B cell (primary cell): ENCODE measurements at regions not wholly inside any gene's neighbourhood (a gene's known extent, or its start where the extent isn't known, plus 50 kb on each side); places are given as distances from the start of the nearest gene placed in this dataset.

ENCODE experiments used
- ATAC-seq: fragments of 200-7000 bp; cut with Tn5 transposase; one replicate; pipeline ENCODE4 v1.10.0; 2021; ENCODE audit warnings: low read depth, mild to moderate bottlenecking, moderate number of reproducible peaks, moderate library complexity
- CTCF ChIA-PET: fragments of 350-600 bp; sonication (Branson Sonifier 250); formaldehyde crosslinking; loops from one replicate; lab custom pipeline; 2021; ENCODE audit warnings: antibody characterized with exemption, inconsistent platforms; lab: Charles Lee
- POLR2A ChIA-PET: fragments of 350-600 bp; sonication (Branson Sonifier 250); formaldehyde crosslinking; loops from one replicate; lab custom pipeline; 2021; ENCODE audit warnings: antibody characterized with exemption; lab: Charles Lee
- DNase-seq: peaks from one replicate; pipeline ENCODE4 v3.0.0; 2013
- H2AFZ ChIP-seq: 2 replicates; pipeline ENCODE4 v1.6.1; 2012; ENCODE audit warnings: mild to moderate bottlenecking, low read depth, low read length; ENCODE audit not compliant: insufficient read depth, poor library complexity, severe bottlenecking
- H3K27ac ChIP-seq, 2 donors: 1 replicate in 1 of 2; 2 replicates in 1 of 2; pipeline ENCODE4 v1.5.1; 2012 to 2013; ENCODE audit warnings: low read length in 2 of 2, mild to moderate bottlenecking in 2 of 2, moderate library complexity in 1 of 2
- H3K27me3 ChIP-seq, 4 experiments: fragments of 200-600 bp in 1 of 4; sonication (generic) in 1 of 4; replicated peaks in 1 of 4; 1 replicate in 2 of 4; 2 replicates in 2 of 4; pipeline versions ENCODE4 v1.6.1 to v1.7.0; 2013 to 2016; ENCODE audit warnings: low read length in 3 of 4, mild to moderate bottlenecking in 2 of 4, mixed read lengths in 1 of 4, moderate library complexity in 1 of 4; ENCODE audit not compliant: insufficient read depth in 4 of 4, control insufficient read depth in 3 of 4; ENCODE audit errors: control extremely low read depth in 1 of 4
- H3K36me3 ChIP-seq, 2 experiments: replicated peaks in 1 of 2; 1 replicate in 1 of 2; 2 replicates in 1 of 2; pipeline versions ENCODE4 v1.6.1 to v1.7.1; 2013; ENCODE audit warnings: low read length in 1 of 2; ENCODE audit not compliant: insufficient read depth in 2 of 2, control insufficient read depth in 1 of 2; ENCODE audit errors: control extremely low read depth in 1 of 2, extremely low read depth in 1 of 2
- H3K4me1 ChIP-seq, 2 donors: fragments of 200-600 bp in 1 of 2; sonication (generic) in 1 of 2; 1 replicate in 1 of 2; 2 replicates in 1 of 2; pipeline versions ENCODE4 v1.5.1 to v1.6.1; 2013 to 2017; ENCODE audit warnings: low read length in 2 of 2; ENCODE audit not compliant: control insufficient read depth in 2 of 2, insufficient read depth in 2 of 2
- H3K4me2 ChIP-seq: replicated peaks from 2 replicates; pipeline ENCODE3; 2012; ENCODE audit warnings: mild to moderate bottlenecking, low read depth, low read length; ENCODE audit not compliant: poor library complexity, severe bottlenecking
- H3K4me3 ChIP-seq, 5 experiments: fragments of 200-600 bp in 1 of 5; sonication (generic) in 1 of 5; 1 replicate in 3 of 5; 2 replicates in 2 of 5; pipeline versions ENCODE4 v1.5.1 to v1.7.0; 2011 to 2016; ENCODE audit warnings: low read length in 4 of 5, mild to moderate bottlenecking in 4 of 5, low read depth in 2 of 5, control low read depth in 1 of 5, moderate library complexity in 1 of 5; ENCODE audit not compliant: insufficient read depth in 1 of 5; ENCODE audit errors: control extremely low read depth in 1 of 5, extremely low read depth in 1 of 5
- H3K79me2 ChIP-seq: fragments of 200-600 bp; sonication (generic); one replicate; pipeline ENCODE4 v1.6.0; 2016; ENCODE audit warnings: low read length; ENCODE audit not compliant: control insufficient read depth, insufficient read depth
- H3K9ac ChIP-seq: fragments of 200-600 bp; sonication (generic); 2 replicates; pipeline ENCODE4 v1.6.1; 2017; ENCODE audit warnings: mild to moderate bottlenecking, low read length, moderate library complexity
- H3K9me3 ChIP-seq, 3 donors: one replicate each; pipeline versions ENCODE4 v1.6.1 to v1.7.1; 2013; ENCODE audit warnings: low read length in 2 of 3; ENCODE audit not compliant: control insufficient read depth in 2 of 3, insufficient read depth in 1 of 3; ENCODE audit errors: control extremely low read depth in 1 of 3
- H4K20me1 ChIP-seq: 2 replicates; pipeline ENCODE4 v1.6.0; 2012; ENCODE audit warnings: mild to moderate bottlenecking, low read length; ENCODE audit not compliant: insufficient read depth, control insufficient read depth, poor library complexity, severe bottlenecking
- H3K27ac Mint-ChIP-seq: one replicate; pipeline ENCODE4 v1.8.0; 2021; ENCODE audit warnings: mixed read lengths
- H3K27me3 Mint-ChIP-seq: one replicate; pipeline ENCODE4 v1.8.0; 2021; ENCODE audit warnings: mixed read lengths
- H3K4me1 Mint-ChIP-seq: one replicate; pipeline ENCODE4 v1.8.0; 2021; ENCODE audit warnings: mixed read lengths
- H3K4me3 Mint-ChIP-seq: one replicate; pipeline ENCODE4 v1.8.0; 2021; ENCODE audit warnings: mixed read lengths
- H3K9me3 Mint-ChIP-seq: one replicate; pipeline ENCODE4 v1.8.0; 2022; ENCODE audit warnings: mixed read lengths; ENCODE audit not compliant: insufficient read depth
- EZH2 ChIP-seq: IDR thresholded peaks from 2 replicates; pipeline ENCODE4 v1.6.1; 2012; ENCODE audit warnings: borderline replicate concordance, low read depth, mild to moderate bottlenecking, moderate library complexity, low read length; ENCODE audit not compliant: insufficient read depth, poor library complexity, severe bottlenecking
- WGBS: methylation state at CpG from one replicate; pipeline ENCODE4 v1.1.5; 2013; ENCODE audit warnings: missing lambda C conversion rate; ENCODE audit not compliant: insufficient coverage; 5-methylcytosine and 5-hydroxymethylcytosine counted together
- intact Hi-C: fragments of 100-400 bp; cut with micrococcal nuclease; formaldehyde crosslinking; loops from one replicate; pipeline ENCODE4 v1.10.0; 2022
- TF ChIP-seq, protein P1 (sequence below): fragments of 200-600 bp; IDR thresholded peaks from one replicate; pipeline ENCODE4 v1.8.0; 2022; ENCODE audit warnings: antibody characterized with exemption, mild to moderate bottlenecking

GRCh38 chr2:129727286-129727685 lies 252.2 kb upstream of the RAB6C start:
- Histone ChIP-seq H4K20me1 (no peaks in the 10 kb centered on the region), H3K4me3 (no peak overlapping the region), H3K9ac (no peak overlapping the region), H3K79me2 (no peaks in the 10 kb centered on the region), H3K36me3 (no peaks in the 10 kb centered on the region), H3K9me3 (no peaks in the 10 kb centered on the region), H3K4me2 (no peak overlapping the region), H2AFZ (no peak overlapping the region), H3K4me1 (no peaks in the 10 kb centered on the region), H3K27me3 (no peaks in the 10 kb centered on the region), H3K27ac (no peak overlapping the region)
- WGBS = 81% methylated on average over 4 of the region's 4 CpGs
- CTCF ChIA-PET = no interaction called here
- no peak overlapping the region for H3K4me3 Mint-ChIP-seq
- no peaks in the 10 kb centered on the region for H3K4me1 Mint-ChIP-seq
- POLR2A ChIA-PET = no interaction called here
- ATAC-seq (no peak), DNase-seq (no peak)
- no peaks in the 10 kb centered on the region for H3K27me3 Mint-ChIP-seq
- intact Hi-C loops = no loop called here
- H3K9me3 Mint-ChIP-seq = no peaks in the 10 kb centered on the region
- H3K27ac Mint-ChIP-seq = no peak overlapping the region
- no peak for TF ChIP-seq EZH2
- TF ChIP-seq, protein P1, sequence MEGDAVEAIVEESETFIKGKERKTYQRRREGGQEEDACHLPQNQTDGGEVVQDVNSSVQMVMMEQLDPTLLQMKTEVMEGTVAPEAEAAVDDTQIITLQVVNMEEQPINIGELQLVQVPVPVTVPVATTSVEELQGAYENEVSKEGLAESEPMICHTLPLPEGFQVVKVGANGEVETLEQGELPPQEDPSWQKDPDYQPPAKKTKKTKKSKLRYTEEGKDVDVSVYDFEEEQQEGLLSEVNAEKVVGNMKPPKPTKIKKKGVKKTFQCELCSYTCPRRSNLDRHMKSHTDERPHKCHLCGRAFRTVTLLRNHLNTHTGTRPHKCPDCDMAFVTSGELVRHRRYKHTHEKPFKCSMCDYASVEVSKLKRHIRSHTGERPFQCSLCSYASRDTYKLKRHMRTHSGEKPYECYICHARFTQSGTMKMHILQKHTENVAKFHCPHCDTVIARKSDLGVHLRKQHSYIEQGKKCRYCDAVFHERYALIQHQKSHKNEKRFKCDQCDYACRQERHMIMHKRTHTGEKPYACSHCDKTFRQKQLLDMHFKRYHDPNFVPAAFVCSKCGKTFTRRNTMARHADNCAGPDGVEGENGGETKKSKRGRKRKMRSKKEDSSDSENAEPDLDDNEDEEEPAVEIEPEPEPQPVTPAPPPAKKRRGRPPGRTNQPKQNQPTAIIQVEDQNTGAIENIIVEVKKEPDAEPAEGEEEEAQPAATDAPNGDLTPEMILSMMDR = no peak

DNA sequence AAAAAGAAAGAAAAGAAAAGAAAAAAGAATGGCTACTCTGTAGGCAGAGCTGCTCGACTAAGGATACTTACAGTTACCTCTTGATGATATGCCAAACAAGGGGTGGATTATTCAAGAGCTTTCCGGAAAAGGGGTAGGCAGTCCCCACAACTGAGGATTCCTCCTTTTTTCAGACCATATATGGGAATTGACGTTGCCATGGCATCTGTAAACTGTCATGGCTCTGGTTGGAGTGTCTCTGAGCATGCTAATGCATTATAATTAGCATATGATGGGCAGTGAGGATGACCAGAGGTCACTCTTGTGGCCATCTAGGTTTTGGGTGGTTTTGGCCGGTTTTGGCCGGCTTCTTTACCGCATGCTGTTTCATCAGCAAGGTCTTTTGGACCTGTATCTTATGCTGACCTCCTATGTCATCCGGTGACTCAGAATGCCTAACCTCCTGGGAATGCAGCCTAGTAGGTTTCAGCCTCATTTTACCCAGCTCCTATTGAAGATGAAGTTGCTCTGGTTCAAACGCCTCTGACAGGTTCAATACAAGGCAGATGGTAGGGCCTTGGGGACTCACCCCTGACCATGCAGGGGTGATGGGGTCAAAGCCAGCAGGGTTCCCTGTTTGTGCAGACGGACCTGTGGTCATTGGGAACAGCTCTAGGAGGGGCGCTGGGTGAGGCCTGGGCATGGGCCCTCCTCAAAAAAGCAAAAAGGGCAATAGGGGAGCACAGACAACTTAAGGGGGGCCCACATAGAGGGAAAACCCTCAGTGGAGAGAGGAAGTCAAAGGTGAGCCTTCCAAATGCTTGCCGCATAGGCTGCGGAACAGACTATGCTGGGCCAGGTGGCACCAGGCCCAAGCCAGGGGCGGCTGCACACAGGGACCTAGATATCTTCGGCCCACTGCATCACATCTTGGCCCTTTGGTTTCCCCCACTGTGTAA lies 251.2 kb upstream of the RAB6C start:
- H3K27me3 Mint-ChIP-seq = no peaks in the 10 kb centered on the region

More for the DNA sequence above, 251.2 kb upstream of the RAB6C start:
- Mint-ChIP-seq H3K9me3 (no peaks in the 10 kb centered on the region), H3K27ac (no peak overlapping the region), H3K4me1 (no peaks in the 10 kb centered on the region), H3K4me3 (no peak overlapping the region)
- Histone ChIP-seq H3K4me1 (no peaks in the 10 kb centered on the region), H3K27ac (no peak overlapping the region), H3K4me2 (no peak overlapping the region), H3K36me3 (no peaks in the 10 kb centered on the region), H3K4me3 (no peak overlapping the region), H3K9me3 (no peaks in the 10 kb centered on the region), H3K27me3 (no peaks in the 10 kb centered on the region), H3K79me2 (no peaks in the 10 kb centered on the region), H4K20me1 (no peaks in the 10 kb centered on the region), H3K9ac (no peak overlapping the region), H2AFZ (no peak overlapping the region)
- 86% methylated on average over 12 of the region's 14 CpGs for WGBS
- ATAC-seq (no peak), DNase-seq (no peak)
- no peak for TF ChIP-seq EZH2
- TF ChIP-seq, protein P1 = no peak
- ChIA-PET CTCF (no interaction called here), POLR2A (no interaction called here)
- intact Hi-C loops = no loop called here
